ENCODE measurements at regions not wholly inside any gene's neighbourhood (a gene's known extent, or its start where the extent isn't known, plus 50 kb on each side); places are given as distances from the start of the nearest gene placed in this dataset.

GRCh38 chr4:34572026-34572425 is 1672.3 kb downstream of the ARAP2 start:
- TF ChIP-seq CTCF (conservative IDR thresholded peaks at IDR 0.05; ENCODE audit: low read length) (no peak), EZH2phosphoT487 (IDR thresholded peaks at IDR 0.05; ENCODE audit: borderline replicate concordance) (no peak)

All from Loucy (cell line).